ENCODE measurements at regions not wholly inside any gene's neighbourhood (a gene's known extent, or its start where the extent isn't known, plus 50 kb on each side); places are given as distances from the start of the nearest gene placed in this dataset.

DNA sequence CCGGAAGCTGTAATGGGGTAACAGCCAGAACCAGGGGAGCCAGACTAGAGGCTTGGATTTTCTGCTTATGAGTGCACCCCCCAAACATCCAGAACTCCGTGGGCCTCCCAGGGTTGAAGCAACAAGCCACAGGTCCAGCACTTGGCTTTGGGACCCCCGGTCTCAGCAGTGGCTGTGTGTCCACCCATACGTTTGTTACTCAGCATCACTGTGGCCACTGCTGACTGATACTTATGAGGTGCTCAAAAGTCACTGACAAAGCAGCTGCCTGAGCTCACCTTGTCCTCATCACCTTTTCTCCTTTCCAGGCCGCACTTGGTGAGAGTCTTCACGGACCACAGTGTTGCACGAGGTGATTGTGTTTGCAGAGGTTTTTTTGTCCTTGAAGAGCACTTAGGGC lies 145.6 kb upstream of the RFLNA start:
- TF ChIP-seq, protein P1, sequence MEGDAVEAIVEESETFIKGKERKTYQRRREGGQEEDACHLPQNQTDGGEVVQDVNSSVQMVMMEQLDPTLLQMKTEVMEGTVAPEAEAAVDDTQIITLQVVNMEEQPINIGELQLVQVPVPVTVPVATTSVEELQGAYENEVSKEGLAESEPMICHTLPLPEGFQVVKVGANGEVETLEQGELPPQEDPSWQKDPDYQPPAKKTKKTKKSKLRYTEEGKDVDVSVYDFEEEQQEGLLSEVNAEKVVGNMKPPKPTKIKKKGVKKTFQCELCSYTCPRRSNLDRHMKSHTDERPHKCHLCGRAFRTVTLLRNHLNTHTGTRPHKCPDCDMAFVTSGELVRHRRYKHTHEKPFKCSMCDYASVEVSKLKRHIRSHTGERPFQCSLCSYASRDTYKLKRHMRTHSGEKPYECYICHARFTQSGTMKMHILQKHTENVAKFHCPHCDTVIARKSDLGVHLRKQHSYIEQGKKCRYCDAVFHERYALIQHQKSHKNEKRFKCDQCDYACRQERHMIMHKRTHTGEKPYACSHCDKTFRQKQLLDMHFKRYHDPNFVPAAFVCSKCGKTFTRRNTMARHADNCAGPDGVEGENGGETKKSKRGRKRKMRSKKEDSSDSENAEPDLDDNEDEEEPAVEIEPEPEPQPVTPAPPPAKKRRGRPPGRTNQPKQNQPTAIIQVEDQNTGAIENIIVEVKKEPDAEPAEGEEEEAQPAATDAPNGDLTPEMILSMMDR (IDR thresholded peaks at IDR 0.05 in 2 of 3, conservative IDR thresholded peaks at IDR 0.05 in 1 of 3; ENCODE audit: borderline replicate concordance in 1 of 3, insufficient read depth in 1 of 3, low read depth in 2 of 3, low read length in 2 of 3), result no peak
- no peak for TF ChIP-seq POLR2A (IDR thresholded peaks at IDR 0.05; ENCODE audit: borderline replicate concordance, extremely low read depth, insufficient read depth, insufficient read length)
- TF ChIP-seq SP1 (IDR thresholded peaks at IDR 0.05; ENCODE audit: low read depth), result no peak
- no peak for TF ChIP-seq YY1 (IDR thresholded peaks at IDR 0.05; ENCODE audit: extremely low read depth, insufficient replicate concordance, low read depth, low read length)
- TF ChIP-seq, protein P2, sequence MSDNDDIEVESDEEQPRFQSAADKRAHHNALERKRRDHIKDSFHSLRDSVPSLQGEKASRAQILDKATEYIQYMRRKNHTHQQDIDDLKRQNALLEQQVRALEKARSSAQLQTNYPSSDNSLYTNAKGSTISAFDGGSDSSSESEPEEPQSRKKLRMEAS (IDR thresholded peaks at IDR 0.05), result no peak
- TF ChIP-seq CEBPB (IDR thresholded peaks at IDR 0.05; ENCODE audit: low read depth), result no peak
- no peak for TF ChIP-seq SIN3A (IDR thresholded peaks at IDR 0.05; ENCODE audit: low read depth)
- TF ChIP-seq TCF7L2 (IDR thresholded peaks at IDR 0.05; ENCODE audit: borderline replicate concordance, extremely low read depth, insufficient read depth, insufficient read length), result no peak
